Chondrocyte (in vitro differentiated cells): ENCODE measurements at regions not wholly inside any gene's neighbourhood (a gene's known extent, or its start where the extent isn't known, plus 50 kb on each side); places are given as distances from the start of the nearest gene placed in this dataset.

Source experiments
- DNase-seq: peaks from one replicate; pipeline ENCODE4 v3.0.0; 2021; ENCODE audit warnings: mixed read lengths, low spot score
- H3K27ac Mint-ChIP-seq: one replicate; pipeline ENCODE4 v1.8.0; 2021; ENCODE audit warnings: mild to moderate bottlenecking, moderate library complexity, mixed read lengths; ENCODE audit not compliant: unreplicated experiment
- H3K27me3 Mint-ChIP-seq: 2 replicates; pipeline ENCODE4 v1.8.0; 2021; ENCODE audit warnings: low read depth, mixed read lengths
- H3K36me3 Mint-ChIP-seq: 2 replicates; pipeline ENCODE4 v1.8.0; 2021; ENCODE audit warnings: low read depth, mixed read lengths
- H3K4me1 Mint-ChIP-seq: 2 replicates; pipeline ENCODE4 v1.8.0; 2021; ENCODE audit warnings: low read depth, mild to moderate bottlenecking, mixed read lengths
- H3K4me3 Mint-ChIP-seq: one replicate; pipeline ENCODE4 v1.8.0; 2021; ENCODE audit warnings: mild to moderate bottlenecking, moderate library complexity, mixed read lengths; ENCODE audit not compliant: unreplicated experiment
- H3K9me3 Mint-ChIP-seq: 2 replicates; pipeline ENCODE4 v1.8.0; 2021; ENCODE audit warnings: low read depth, mixed read lengths
- CTCF ChIP-seq: fragments of 200-600 bp; sonication (generic); IDR thresholded peaks from 2 replicates; pipeline ENCODE4 v1.5.0; 2021; ENCODE audit warnings: antibody characterized with exemption, mild to moderate bottlenecking, moderate library complexity

GRCh38 chr1:38191461-38191860, 144.9 kb upstream of the POU3F1 start:
- H3K36me3 Mint-ChIP-seq = no peaks in the 10 kb centered on the region
- no peak overlapping the region for H3K4me3 Mint-ChIP-seq
- no peak for DNase-seq
- no peaks in the 10 kb centered on the region for H3K4me1 Mint-ChIP-seq
- H3K27me3 Mint-ChIP-seq = peaks cover 12% of the 10 kb centered on the region
- no peak for TF ChIP-seq CTCF
- no peak overlapping the region for H3K27ac Mint-ChIP-seq
- H3K9me3 Mint-ChIP-seq = peaks cover 6% of the 10 kb centered on the region

- DNase-seq = no peak
- Mint-ChIP-seq H3K4me1 (no peaks in the 10 kb centered on the region), H3K36me3 (no peaks in the 10 kb centered on the region), H3K4me3 (no peak overlapping the region), H3K27ac (no peak overlapping the region), H3K9me3 (peaks cover 6% of the 10 kb centered on the region), H3K27me3 (peaks cover 12% of the 10 kb centered on the region)
- TF ChIP-seq CTCF = no peak
These were observed 144.4 kb upstream of the POU3F1 start for GRCh38 chr1:38190983-38191382.

GRCh38 chr1:38187552-38187951, 141.0 kb upstream of the POU3F1 start:
- Mint-ChIP-seq H3K4me1 (peaks cover 9% of the 10 kb centered on the region), H3K4me3 (no peak overlapping the region), H3K27ac (no peak overlapping the region), H3K27me3 (peaks cover 9% of the 10 kb centered on the region), H3K9me3 (peaks cover 6% of the 10 kb centered on the region), H3K36me3 (no peaks in the 10 kb centered on the region)
- TF ChIP-seq CTCF = no peak
- DNase-seq = no peak

- Mint-ChIP-seq H3K36me3 (no peaks in the 10 kb centered on the region), H3K27ac (no peak overlapping the region), H3K4me1 (peaks cover 9% of the 10 kb centered on the region), H3K27me3 (peaks cover 8% of the 10 kb centered on the region), H3K4me3 (no peak overlapping the region), H3K9me3 (peaks cover 6% of the 10 kb centered on the region)
- TF ChIP-seq CTCF = no peak
- no peak for DNase-seq
These were observed 140.0 kb upstream of the POU3F1 start for GRCh38 chr1:38186566-38186965.

GRCh38 chr1:38185913-38186312, 139.3 kb upstream of the POU3F1 start:
- DNase-seq = no peak
- Mint-ChIP-seq H3K27ac (no peak overlapping the region), H3K36me3 (no peaks in the 10 kb centered on the region), H3K27me3 (peaks cover 4% of the 10 kb centered on the region), H3K9me3 (peaks cover 7% of the 10 kb centered on the region), H3K4me3 (no peak overlapping the region), H3K4me1 (peaks cover 9% of the 10 kb centered on the region)
- no peak for TF ChIP-seq CTCF
